ENCODE measurements at regions not wholly inside any gene's neighbourhood (a gene's known extent, or its start where the extent isn't known, plus 50 kb on each side); places are given as distances from the start of the nearest gene placed in this dataset.

DNA sequence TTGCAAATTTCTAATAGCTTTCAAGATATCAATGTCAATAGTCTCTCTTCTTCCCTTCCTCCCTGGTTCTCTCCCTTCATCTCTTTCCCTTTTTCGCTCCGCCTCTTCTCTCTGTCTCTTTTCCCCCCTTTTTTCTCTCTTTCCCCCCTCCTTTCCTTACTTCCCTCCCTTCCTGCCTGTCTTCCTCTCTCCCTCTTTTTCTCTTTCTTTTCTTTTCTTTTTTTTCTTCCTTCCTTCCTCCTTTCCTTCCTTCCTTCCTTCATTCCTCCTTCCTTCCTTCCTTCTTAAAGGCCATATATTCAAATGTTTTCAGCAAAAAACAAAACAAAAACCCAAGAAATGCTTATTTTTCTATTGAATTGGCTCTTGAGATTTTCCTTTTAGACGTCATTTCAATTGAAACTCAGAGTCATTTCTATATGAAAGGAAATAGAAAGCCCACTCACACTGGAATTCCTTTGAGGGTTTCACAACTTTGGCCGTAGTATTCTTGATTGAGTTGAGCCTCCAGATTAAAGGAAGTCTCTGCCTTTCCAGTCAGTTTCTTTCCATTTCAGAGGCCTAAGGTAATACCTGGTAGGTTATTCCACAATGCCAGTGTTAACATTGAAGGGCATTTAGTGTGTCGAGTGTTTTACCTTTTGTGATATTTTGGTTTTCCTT, 551.5 kb downstream of the LMO4 start:
- no peak for DNase-seq (ENCODE audit: low spot score)

GRCh38 chr1:87880764-87881163, 552.1 kb downstream of the LMO4 start:
- DNase-seq (ENCODE audit: low spot score) = no peak

DNA sequence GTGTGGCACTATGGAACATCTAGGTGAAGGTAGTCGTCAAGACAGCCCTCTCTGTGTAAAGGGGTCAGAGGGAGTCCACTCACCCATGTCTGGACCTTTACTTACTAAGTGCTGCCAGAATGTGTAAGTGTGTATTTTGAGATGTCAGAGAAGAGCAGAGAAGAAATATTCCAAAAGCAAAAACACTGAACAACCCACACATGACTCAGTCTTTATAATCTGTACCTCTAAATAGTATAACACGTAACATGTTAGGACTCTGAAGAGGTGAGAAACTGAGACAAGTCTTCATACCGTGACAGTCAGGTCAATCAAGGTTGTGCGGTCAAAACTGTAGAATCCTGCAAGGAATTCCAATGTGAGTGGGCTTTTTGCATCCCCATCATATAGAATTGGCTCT, 555.2 kb downstream of the LMO4 start:
- DNase-seq (ENCODE audit: low spot score) = no peak

- no peak for DNase-seq (ENCODE audit: low spot score)
Measured at GRCh38 chr1:87884581-87884980, 555.9 kb downstream of the LMO4 start.

- no peak for DNase-seq (ENCODE audit: low spot score)
Measured at GRCh38 chr1:87885278-87886025, 556.8 kb downstream of the LMO4 start.

DNA sequence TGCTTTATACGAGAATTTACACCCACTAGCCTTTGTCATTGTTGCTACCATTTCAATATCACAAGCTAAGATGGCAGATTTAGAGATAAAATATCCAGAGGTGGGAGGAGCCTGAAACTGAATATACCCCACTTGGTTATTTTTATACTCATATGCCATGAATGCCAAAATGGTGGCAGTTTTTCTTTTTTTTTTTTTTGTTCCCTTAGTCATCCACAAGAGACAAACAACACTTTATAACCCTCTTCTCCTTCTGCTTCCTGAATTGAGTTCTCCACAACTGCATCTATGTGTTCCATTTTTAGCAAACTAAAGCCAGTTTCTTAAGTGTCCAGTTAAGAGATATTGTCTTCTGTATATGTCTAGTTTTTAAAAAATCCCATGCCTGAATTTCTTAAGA, 558.4 kb downstream of the LMO4 start:
- no peak for DNase-seq (ENCODE audit: low spot score)

DNA sequence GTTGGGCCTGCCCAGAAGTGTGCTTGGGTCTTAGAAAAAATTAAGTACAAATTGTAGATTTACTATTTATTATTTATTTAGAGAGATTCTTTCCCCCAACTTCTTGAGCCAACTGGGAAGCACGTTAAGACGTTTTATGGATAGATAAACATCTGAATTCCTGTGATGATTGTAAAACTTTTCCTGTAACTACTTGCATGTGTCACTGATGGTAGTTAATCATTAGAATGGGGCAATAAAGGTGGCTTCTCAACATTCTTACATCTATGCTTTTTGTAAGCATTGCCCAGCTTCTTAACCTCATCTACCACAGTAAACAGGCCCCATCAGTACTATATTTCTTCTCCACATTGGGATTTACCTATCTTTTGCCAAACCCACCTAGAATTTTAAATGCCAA, 559.8 kb downstream of the LMO4 start:
- no peak for DNase-seq (ENCODE audit: low spot score)

DNA sequence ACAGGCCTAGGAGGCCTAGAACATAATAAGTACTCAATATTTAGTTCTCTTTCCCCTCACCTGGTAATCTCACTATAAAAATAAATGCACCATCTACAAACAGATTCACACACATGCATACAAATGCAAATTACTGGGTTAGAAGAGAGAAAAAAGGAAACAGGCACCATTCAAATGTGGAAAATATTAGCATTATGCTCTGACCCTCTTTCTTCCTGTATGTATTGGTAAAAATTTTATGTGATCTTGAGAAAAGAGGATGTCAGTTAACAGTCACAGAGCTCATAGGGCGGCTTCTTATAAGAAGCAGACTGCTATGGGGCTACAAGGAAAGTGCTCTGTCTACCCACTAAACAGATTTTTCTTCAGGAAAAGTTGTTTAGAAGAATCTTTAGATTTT, 565.4 kb downstream of the LMO4 start:
- DNase-seq (ENCODE audit: low spot score) = peak; percentile 33

DNA sequence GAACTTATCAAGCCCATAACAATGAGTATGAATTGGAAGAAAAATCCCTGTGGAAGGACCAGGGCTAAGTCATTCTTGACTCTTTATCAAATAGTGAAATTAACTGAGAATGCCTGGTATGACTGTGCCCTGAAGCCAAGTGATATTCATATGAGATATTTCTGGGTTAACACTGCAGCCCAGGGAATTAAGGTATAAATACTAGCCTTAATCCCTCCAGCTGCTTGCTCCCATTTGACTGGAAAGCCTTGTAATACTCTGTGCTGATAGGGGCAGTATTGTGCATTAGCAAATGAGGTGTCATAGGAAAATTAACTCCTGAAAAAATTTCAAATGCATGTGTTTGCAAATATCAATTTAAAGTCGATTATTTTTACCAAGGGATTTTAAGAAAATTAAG, 568.8 kb downstream of the LMO4 start:
- no peak for DNase-seq (ENCODE audit: low spot score)

DNA sequence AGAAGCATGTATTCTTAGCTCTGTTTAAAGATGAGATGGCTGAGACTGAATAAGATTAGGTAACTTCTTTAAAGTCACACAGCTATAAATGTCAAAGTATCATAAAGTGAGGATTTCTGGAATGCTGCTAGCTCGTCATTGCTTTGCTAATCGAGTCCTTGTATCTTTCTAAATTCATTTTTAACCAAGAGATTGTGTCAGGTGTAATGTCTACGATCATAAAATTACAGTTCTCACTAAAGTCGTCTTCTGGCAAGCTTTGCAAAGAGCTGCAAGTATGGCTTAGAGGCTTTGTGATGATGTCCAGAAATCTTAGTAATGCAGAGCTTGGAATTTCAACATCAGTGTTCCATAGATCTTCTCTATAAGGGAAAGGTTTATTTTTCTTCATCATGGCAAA, 569.8 kb downstream of the LMO4 start:
- DNase-seq (ENCODE audit: low spot score) = no peak

DNA sequence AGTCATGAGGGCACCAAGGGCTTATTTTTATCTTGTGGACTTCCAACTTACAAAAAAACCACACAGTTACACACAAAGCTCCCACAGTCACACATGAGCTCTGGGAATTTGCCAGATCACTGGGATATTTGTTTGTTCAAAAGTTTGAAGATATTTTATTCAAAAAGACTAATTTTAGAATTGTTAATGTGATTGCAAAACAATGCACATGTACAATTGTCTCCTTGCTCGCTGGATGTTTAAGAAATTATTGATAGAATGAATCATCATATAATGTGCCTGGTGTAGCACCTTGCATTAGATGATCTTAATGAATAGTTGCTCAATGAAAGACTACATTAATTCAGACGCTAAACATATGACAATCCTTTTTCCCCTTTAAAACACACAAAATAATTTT, 570.3 kb downstream of the LMO4 start:
- DNase-seq (ENCODE audit: low spot score) = no peak

DNA sequence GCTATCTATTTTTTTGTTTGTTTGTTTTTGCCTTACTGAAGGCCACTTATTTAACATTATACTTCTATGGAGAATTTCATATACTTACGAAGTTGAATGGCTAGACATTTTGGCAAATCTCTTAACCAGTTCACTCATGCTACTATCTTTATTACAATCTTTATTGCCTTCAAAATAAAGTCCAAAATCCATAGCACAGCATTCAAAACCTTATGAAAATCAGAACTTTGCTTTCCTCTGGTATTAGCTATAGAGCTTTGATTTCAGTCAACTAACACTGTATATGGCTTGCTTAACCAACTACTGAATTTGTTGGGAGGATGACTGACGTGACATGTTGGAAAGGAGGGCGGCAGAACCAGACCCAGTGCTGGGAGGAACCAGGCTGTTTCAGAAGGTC, 571.1 kb downstream of the LMO4 start:
- no peak for DNase-seq (ENCODE audit: low spot score)

GRCh38 chr1:87902830-87903229, 574.1 kb downstream of the LMO4 start:
- DNase-seq (ENCODE audit: low spot score) = peak; percentile 5

GRCh38 chr1:87903242-87903641, 574.6 kb downstream of the LMO4 start:
- no peak for DNase-seq (ENCODE audit: low spot score)

- DNase-seq (ENCODE audit: low spot score) = no peak
Measured at GRCh38 chr1:87904651-87905050, 576.0 kb downstream of the LMO4 start.

DNA sequence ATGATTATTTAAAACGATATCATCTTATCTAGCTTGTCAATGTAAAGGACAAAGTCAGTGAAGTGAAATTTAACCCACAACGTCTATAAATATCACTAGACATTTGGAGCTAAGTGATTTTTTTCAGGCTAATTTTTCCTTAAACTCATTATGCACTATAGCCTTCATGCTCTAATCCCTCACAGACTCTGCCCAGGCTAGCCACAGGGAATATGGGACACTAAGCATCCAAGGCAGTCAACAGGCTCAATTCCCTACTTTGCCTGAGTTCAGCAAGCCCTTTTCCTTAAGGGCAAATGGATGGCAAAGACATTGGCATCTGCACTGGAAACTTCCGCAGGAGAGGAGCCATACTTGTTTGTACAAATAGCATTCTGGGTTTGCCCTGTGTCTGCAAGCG, 577.0 kb downstream of the LMO4 start:
- no peak for DNase-seq (ENCODE audit: low spot score)

DNA sequence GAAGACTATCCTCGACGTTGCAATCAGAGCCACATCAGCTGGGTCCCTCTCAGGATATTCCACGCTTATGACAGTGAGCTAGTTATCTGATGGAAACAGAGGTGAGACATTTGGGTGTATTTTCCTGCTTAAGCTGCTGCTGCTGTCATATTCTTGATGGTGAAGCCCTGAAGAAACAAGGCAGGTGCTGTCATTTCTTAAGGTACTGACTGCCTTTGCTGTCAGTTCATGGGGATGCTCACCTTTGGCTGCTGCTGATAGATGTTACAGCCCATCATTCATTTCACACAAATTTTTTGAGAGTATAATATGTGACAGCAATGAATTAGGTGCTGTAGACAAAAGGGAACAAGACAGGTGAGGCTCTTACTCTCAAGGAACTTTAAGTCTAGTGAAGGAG, 577.4 kb downstream of the LMO4 start:
- DNase-seq (ENCODE audit: low spot score) = no peak

- DNase-seq (ENCODE audit: low spot score) = no peak
Measured at GRCh38 chr1:87913361-87913760, 584.7 kb downstream of the LMO4 start.

GRCh38 chr1:87914396-87914795, 585.7 kb downstream of the LMO4 start:
- no peak for DNase-seq (ENCODE audit: low spot score)

DNA sequence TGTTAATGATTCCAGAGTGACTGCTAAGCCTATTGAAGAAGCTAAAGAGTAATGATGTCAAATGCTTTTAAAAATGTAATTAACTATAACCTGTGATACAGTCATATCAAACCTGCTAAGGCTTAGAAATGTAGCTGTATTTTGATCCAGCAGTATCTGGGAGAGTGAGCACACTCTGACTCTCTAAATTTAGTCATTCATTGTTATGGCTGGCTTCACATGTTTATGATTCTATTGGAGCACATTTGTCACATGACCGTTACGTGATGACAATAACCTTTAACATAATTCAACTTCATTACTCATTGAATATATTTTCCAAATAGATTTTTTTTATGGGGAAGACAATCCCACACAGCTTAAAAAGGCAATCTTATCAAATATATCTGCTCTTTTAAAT, 587.1 kb downstream of the LMO4 start:
- no peak for DNase-seq (ENCODE audit: low spot score)

DNA sequence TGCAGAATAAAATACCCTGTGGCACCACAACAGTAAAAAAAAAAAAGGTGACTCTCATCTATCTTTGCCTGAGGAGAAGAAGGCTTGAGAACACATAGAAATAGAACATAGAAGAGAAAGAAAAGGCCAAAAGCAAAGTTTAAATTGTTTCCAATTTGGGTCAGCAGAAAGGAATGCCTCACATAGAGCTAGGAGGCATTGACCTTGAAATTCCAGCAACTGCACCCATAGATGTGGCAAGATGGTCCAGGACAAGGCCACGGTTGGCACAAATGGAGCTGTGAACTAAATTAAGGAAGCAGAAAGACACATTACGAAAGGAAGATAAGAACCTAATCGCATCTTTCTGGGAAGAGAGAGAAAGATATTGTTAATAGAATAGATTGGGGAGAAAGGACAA, 588.3 kb downstream of the LMO4 start:
- DNase-seq (ENCODE audit: low spot score) = no peak

DNA sequence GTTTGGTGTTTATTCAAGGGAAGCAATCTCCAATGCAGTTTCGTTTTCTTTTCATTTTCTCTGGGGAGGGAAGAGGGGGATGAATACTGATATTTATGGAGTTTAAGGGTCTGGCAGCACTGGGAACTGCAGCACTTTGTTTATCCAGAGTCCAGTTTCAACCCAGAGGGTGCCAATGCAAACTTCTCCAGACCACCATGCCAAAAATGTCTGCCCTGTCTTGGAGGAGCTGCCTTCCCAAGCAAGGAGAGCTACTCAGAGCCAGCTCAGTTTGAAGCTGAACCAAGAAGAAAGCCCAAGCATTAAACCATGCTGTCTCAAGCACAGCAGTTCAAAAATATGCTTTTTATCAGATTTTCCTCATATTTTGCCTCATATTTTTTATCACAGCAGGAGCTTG, 589.7 kb downstream of the LMO4 start:
- DNase-seq (ENCODE audit: low spot score) = no peak

DNA sequence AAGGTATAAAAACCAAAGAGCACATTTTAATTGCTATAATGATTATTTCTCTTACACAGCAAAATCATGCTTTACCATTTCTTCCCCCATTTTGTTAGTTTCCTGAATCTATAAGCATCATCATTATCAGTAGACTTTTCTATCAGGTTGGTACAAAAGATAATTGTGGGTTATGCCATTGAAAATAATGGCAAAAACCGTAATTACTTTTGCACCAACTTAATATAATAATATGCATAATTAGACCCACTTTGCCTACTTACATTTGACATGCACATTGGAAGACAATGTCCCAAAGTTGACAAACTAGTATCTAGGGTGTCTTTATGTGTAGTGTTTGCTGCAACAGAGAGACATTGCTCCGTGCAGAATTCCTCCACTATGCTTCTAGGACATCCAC, 594.2 kb downstream of the LMO4 start:
- no peak for DNase-seq (ENCODE audit: low spot score)

Data from NAMALWA (cell line).